MM.1S (cell line): ENCODE measurements at regions not wholly inside any gene's neighbourhood (a gene's known extent, or its start where the extent isn't known, plus 50 kb on each side); places are given as distances from the start of the nearest gene placed in this dataset.

Source experiments
- DNase-seq: peaks from one replicate; pipeline ENCODE4 v3.0.0-alpha.2; 2015
- H2AFZ ChIP-seq: fragments of 300-600 bp; sonication (generic); 2 replicates; pipeline ENCODE4 v1.6.0; 2016; ENCODE audit warnings: antibody characterized with exemption, low read length
- H3F3A ChIP-seq: fragments of 300-600 bp; sonication (generic); 2 replicates; pipeline ENCODE4 v1.6.1; 2016; ENCODE audit warnings: mild to moderate bottlenecking, antibody characterized with exemption, low read length, moderate library complexity, mixed read lengths; ENCODE audit not compliant: insufficient read depth
- H3K27ac ChIP-seq: fragments of 300-600 bp; sonication (generic); 2 replicates; pipeline ENCODE4 v1.5.1; 2016; ENCODE audit warnings: mild to moderate bottlenecking, low read length
- H3K27me3 ChIP-seq: fragments of 300-600 bp; sonication (generic); replicated peaks from 2 replicates; pipeline ENCODE4 v1.6.0; 2016; ENCODE audit warnings: low read length; ENCODE audit not compliant: insufficient read depth
- H3K36me3 ChIP-seq: fragments of 300-600 bp; sonication (generic); replicated peaks from 2 replicates; pipeline ENCODE4 v1.6.1; 2016; ENCODE audit warnings: mild to moderate bottlenecking, low read length, mixed read lengths; ENCODE audit not compliant: insufficient read depth
- H3K4me1 ChIP-seq: fragments of 300-600 bp; sonication (generic); 2 replicates; pipeline ENCODE4 v1.6.1; 2016; ENCODE audit warnings: low read length, mixed read lengths
- H3K4me2 ChIP-seq: fragments of 300-600 bp; sonication (generic); 2 replicates; pipeline ENCODE4 v1.6.0; 2016; ENCODE audit warnings: low read depth, low read length
- H3K4me3 ChIP-seq: fragments of 300-600 bp; sonication (generic); 2 replicates; pipeline ENCODE4 v1.5.1; 2016; ENCODE audit warnings: low read length, mixed read lengths
- H3K79me2 ChIP-seq: fragments of 300-600 bp; sonication (generic); 2 replicates; pipeline ENCODE4 v1.6.1; 2016; ENCODE audit warnings: mixed run types, low read length, mixed read lengths
- H3K9ac ChIP-seq: fragments of 300-600 bp; sonication (generic); 2 replicates; pipeline ENCODE4 v1.6.1; 2016; ENCODE audit warnings: low read length, mixed read lengths
- H3K9me2 ChIP-seq: fragments of 300-600 bp; sonication (generic); replicated peaks from 2 replicates; pipeline ENCODE4 v1.6.1; 2016; ENCODE audit warnings: mild to moderate bottlenecking, low read length, mixed read lengths; ENCODE audit not compliant: insufficient read depth
- H3K9me3 ChIP-seq: fragments of 300-600 bp; sonication (generic); replicated peaks from 2 replicates; pipeline ENCODE4 v1.6.1; 2016; ENCODE audit warnings: mild to moderate bottlenecking, low read length, mixed read lengths; ENCODE audit not compliant: insufficient read depth
- H4K20me1 ChIP-seq: fragments of 300-600 bp; sonication (generic); 2 replicates; pipeline ENCODE4 v1.6.1; 2016; ENCODE audit warnings: mild to moderate bottlenecking, low read length, moderate library complexity, mixed read lengths; ENCODE audit not compliant: insufficient read depth
- EZH2 ChIP-seq: fragments of 300-600 bp; sonication (generic); optimal IDR thresholded peaks from 2 replicates; pipeline ENCODE3; 2017; ENCODE audit warnings: low read depth, mild to moderate bottlenecking, antibody characterized with exemption, low read length, mixed read lengths
- EZH2phosphoT487 ChIP-seq: fragments of 300-600 bp; sonication (generic); IDR thresholded peaks from 2 replicates; pipeline ENCODE4 v1.6.1; 2018; ENCODE audit warnings: antibody characterized with exemption, low read length
- TF ChIP-seq, protein P1 (sequence below): fragments of 300-600 bp; sonication (generic); IDR thresholded peaks from 2 replicates; pipeline ENCODE4 v1.5.1; 2016; ENCODE audit warnings: antibody characterized with exemption, low read length, mixed read lengths

DNA sequence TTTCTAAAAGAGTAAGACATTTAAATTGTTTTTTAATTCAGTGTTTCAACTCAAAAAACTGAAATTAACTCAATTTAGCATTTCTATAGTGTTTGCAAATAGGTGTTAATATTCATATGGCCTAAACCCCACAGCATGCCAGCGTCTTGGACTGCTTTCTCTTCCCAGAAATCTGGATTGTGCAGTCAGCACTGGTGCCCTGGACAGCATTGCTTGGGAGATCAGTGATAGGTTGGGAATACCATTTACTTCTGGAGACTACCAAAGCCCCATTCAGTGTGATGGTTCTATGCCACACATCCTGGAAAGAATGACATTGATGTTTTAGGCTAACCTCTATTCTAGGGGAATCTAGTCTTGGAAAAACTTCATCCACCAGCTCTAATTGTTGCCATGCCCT is 455.0 kb upstream of the KLHL29 start:
- H3F3A ChIP-seq, result no peaks in the 10 kb centered on the region
- no peaks in the 10 kb centered on the region for H3K79me2 ChIP-seq
- H4K20me1 ChIP-seq, result no peaks in the 10 kb centered on the region
- H3K9me3 ChIP-seq, result no peaks in the 10 kb centered on the region
- TF ChIP-seq EZH2phosphoT487, result no peak
- TF ChIP-seq EZH2, result no peak
- TF ChIP-seq, protein P1, sequence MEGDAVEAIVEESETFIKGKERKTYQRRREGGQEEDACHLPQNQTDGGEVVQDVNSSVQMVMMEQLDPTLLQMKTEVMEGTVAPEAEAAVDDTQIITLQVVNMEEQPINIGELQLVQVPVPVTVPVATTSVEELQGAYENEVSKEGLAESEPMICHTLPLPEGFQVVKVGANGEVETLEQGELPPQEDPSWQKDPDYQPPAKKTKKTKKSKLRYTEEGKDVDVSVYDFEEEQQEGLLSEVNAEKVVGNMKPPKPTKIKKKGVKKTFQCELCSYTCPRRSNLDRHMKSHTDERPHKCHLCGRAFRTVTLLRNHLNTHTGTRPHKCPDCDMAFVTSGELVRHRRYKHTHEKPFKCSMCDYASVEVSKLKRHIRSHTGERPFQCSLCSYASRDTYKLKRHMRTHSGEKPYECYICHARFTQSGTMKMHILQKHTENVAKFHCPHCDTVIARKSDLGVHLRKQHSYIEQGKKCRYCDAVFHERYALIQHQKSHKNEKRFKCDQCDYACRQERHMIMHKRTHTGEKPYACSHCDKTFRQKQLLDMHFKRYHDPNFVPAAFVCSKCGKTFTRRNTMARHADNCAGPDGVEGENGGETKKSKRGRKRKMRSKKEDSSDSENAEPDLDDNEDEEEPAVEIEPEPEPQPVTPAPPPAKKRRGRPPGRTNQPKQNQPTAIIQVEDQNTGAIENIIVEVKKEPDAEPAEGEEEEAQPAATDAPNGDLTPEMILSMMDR, result no peak
- H3K9ac ChIP-seq, result no peak overlapping the region
- no peaks in the 10 kb centered on the region for H3K27me3 ChIP-seq
- no peaks in the 10 kb centered on the region for H3K36me3 ChIP-seq
- H3K4me1 ChIP-seq, result no peaks in the 10 kb centered on the region
- H3K4me3 ChIP-seq, result no peak overlapping the region
- no peak for DNase-seq
- no peak overlapping the region for H2AFZ ChIP-seq
- H3K27ac ChIP-seq, result no peak overlapping the region
- H3K4me2 ChIP-seq, result no peak overlapping the region
- H3K9me2 ChIP-seq, result no peaks in the 10 kb centered on the region; the same call in 1 of the 2 replicates

DNA sequence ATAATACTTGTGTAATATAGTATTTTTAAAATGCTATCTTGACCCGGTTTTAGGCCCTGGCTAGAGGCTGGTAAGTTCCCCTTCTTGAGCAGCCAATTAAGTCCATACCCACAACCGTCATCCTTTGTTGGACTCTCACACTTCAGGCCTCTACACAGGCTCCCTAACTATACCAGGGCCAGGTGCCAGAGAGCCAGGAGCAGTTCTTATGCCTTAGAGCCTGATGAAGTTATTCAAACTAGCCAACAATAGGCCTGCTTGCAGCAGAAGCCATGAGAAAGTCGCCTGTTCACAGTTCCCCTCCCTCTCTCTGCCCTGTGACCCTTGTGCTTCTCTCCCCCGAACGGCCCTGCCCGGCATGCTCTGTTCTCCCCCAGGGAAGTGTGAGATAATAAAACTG is 454.2 kb upstream of the KLHL29 start:
- H3F3A ChIP-seq, result no peaks in the 10 kb centered on the region
- no peaks in the 10 kb centered on the region for H3K36me3 ChIP-seq
- TF ChIP-seq EZH2phosphoT487 (no peak), EZH2 (no peak)
- TF ChIP-seq, protein P1, result no peak
- H3K27me3 ChIP-seq, result no peaks in the 10 kb centered on the region
- no peak overlapping the region for H3K4me3 ChIP-seq
- H2AFZ ChIP-seq, result no peak overlapping the region
- no peaks in the 10 kb centered on the region for H3K9me3 ChIP-seq
- no peak overlapping the region for H3K9ac ChIP-seq
- H4K20me1 ChIP-seq, result no peaks in the 10 kb centered on the region
- H3K4me1 ChIP-seq, result no peaks in the 10 kb centered on the region
- H3K27ac ChIP-seq, result no peak overlapping the region
- no peak for DNase-seq
- no peak overlapping the region for H3K4me2 ChIP-seq
- no peaks in the 10 kb centered on the region; the same call in 1 of the 2 replicates for H3K9me2 ChIP-seq
- H3K79me2 ChIP-seq, result no peaks in the 10 kb centered on the region

DNA sequence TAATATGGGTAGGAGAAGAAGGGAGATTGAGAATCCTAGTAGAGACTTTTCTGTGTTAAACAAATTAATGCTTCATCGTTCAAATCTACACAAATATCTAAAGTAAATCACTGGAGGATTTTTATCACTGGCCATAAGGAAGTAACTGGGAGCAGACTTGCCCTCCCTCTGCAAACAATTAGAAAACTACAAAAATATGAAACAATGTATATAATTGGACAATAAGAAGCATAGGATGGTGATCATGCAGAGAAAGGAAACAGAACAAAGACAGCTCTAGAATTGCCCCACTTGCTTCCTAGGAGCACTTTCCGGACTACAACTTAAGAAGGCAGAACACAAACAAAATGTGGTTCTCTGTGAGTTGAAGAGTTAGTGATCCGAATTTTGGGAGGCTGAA is 452.7 kb upstream of the KLHL29 start:
- H4K20me1 ChIP-seq, result no peaks in the 10 kb centered on the region
- H3K9me3 ChIP-seq, result no peaks in the 10 kb centered on the region
- H3K27ac ChIP-seq, result no peak overlapping the region
- no peak overlapping the region for H2AFZ ChIP-seq
- no peak overlapping the region for H3K4me3 ChIP-seq
- no peaks in the 10 kb centered on the region for H3K4me1 ChIP-seq
- H3K27me3 ChIP-seq, result no peaks in the 10 kb centered on the region
- H3K9me2 ChIP-seq, result no peaks in the 10 kb centered on the region; the same call in 1 of the 2 replicates
- no peaks in the 10 kb centered on the region for H3F3A ChIP-seq
- TF ChIP-seq, protein P1, result no peak
- no peak for TF ChIP-seq EZH2
- no peak for TF ChIP-seq EZH2phosphoT487
- no peak overlapping the region for H3K4me2 ChIP-seq
- no peaks in the 10 kb centered on the region for H3K36me3 ChIP-seq
- no peak for DNase-seq
- no peak overlapping the region for H3K9ac ChIP-seq
- H3K79me2 ChIP-seq, result no peaks in the 10 kb centered on the region
